Astrocyte (in vitro differentiated cells and primary cell): ENCODE measurements at regions not wholly inside any gene's neighbourhood (a gene's known extent, or its start where the extent isn't known, plus 50 kb on each side); places are given as distances from the start of the nearest gene placed in this dataset.

Experiments
- DNase-seq: peaks from one replicate; pipeline ENCODE4 v3.0.0-alpha.2; 2010; ENCODE audit warnings: low read depth
- FAIRE-seq: peaks from 2 replicates; lab custom pipeline; 2011; peaks lifted over from hg19 to GRCh38; lab: Jason Lieb, UNC
- H2AFZ ChIP-seq: 2 replicates; pipeline ENCODE4 v1.6.0; 2012; ENCODE audit warnings: low read depth, low read length, inconsistent platforms
- H3K27ac ChIP-seq: 2 replicates; pipeline ENCODE4 v1.5.1; 2011; ENCODE audit warnings: low read depth, low read length, inconsistent platforms
- H3K27me3 ChIP-seq: 2 replicates; pipeline ENCODE4 v1.6.0; 2011; ENCODE audit warnings: low read length, inconsistent platforms; ENCODE audit not compliant: insufficient read depth
- H3K36me3 ChIP-seq: 2 replicates; pipeline ENCODE4 v1.5.1; 2011; ENCODE audit warnings: low read length, inconsistent platforms; ENCODE audit not compliant: insufficient read depth
- H3K4me1 ChIP-seq: 2 replicates; pipeline ENCODE4 v1.5.1; 2011; ENCODE audit warnings: low read length, inconsistent platforms; ENCODE audit not compliant: insufficient read depth
- H3K4me2 ChIP-seq: 2 replicates; pipeline ENCODE4 v1.6.0; 2012; ENCODE audit warnings: low read length, inconsistent platforms
- H3K4me3 ChIP-seq: 2 replicates; pipeline ENCODE4 v1.5.1; 2011; ENCODE audit warnings: low read depth, mild to moderate bottlenecking, low read length, inconsistent platforms; ENCODE audit not compliant: insufficient read depth
- H3K79me2 ChIP-seq: 2 replicates; pipeline ENCODE4 v1.6.0; 2012; ENCODE audit warnings: mild to moderate bottlenecking, low read length, inconsistent platforms; ENCODE audit not compliant: insufficient read depth
- H3K9ac ChIP-seq: 2 replicates; pipeline ENCODE4 v1.6.0; 2012; ENCODE audit warnings: mild to moderate bottlenecking, low read length, inconsistent platforms
- H3K9me3 ChIP-seq: 2 replicates; pipeline ENCODE4 v1.5.1; 2012; ENCODE audit warnings: low read depth, mild to moderate bottlenecking, low read length, inconsistent platforms; ENCODE audit not compliant: insufficient read depth
- H4K20me1 ChIP-seq: 2 replicates; pipeline ENCODE4 v1.6.0; 2012; ENCODE audit warnings: low read length, inconsistent platforms; ENCODE audit not compliant: insufficient read depth
- H3K27ac Mint-ChIP-seq: one replicate; pipeline ENCODE4 v1.8.0; 2021; ENCODE audit warnings: mild to moderate bottlenecking, mixed read lengths; ENCODE audit not compliant: unreplicated experiment
- H3K27me3 Mint-ChIP-seq: one replicate; pipeline ENCODE4 v1.8.0; 2021; ENCODE audit warnings: low read depth, mixed read lengths; ENCODE audit not compliant: unreplicated experiment
- H3K36me3 Mint-ChIP-seq: one replicate; pipeline ENCODE4 v1.8.0; 2021; ENCODE audit warnings: low read depth, mixed read lengths; ENCODE audit not compliant: unreplicated experiment
- H3K4me1 Mint-ChIP-seq: one replicate; pipeline ENCODE4 v1.8.0; 2021; ENCODE audit warnings: low read depth, mixed read lengths; ENCODE audit not compliant: unreplicated experiment
- H3K4me3 Mint-ChIP-seq: one replicate; pipeline ENCODE4 v1.8.0; 2021; ENCODE audit warnings: mild to moderate bottlenecking, moderate library complexity, mixed read lengths; ENCODE audit not compliant: unreplicated experiment
- H3K9me3 Mint-ChIP-seq: one replicate; pipeline ENCODE4 v1.8.0; 2021; ENCODE audit warnings: mild to moderate bottlenecking, mixed read lengths; ENCODE audit not compliant: unreplicated experiment
- CTCF ChIP-seq: IDR thresholded peaks from 2 replicates; pipeline ENCODE4 v1.5.1; 2011; ENCODE audit warnings: low read depth, mild to moderate bottlenecking, inconsistent platforms, low read length, moderate library complexity; ENCODE audit not compliant: insufficient read depth
- EZH2 ChIP-seq: IDR thresholded peaks from 2 replicates; pipeline ENCODE4 v1.6.1; 2012; ENCODE audit warnings: mild to moderate bottlenecking, low read length, inconsistent platforms; ENCODE audit not compliant: insufficient read depth

DNA sequence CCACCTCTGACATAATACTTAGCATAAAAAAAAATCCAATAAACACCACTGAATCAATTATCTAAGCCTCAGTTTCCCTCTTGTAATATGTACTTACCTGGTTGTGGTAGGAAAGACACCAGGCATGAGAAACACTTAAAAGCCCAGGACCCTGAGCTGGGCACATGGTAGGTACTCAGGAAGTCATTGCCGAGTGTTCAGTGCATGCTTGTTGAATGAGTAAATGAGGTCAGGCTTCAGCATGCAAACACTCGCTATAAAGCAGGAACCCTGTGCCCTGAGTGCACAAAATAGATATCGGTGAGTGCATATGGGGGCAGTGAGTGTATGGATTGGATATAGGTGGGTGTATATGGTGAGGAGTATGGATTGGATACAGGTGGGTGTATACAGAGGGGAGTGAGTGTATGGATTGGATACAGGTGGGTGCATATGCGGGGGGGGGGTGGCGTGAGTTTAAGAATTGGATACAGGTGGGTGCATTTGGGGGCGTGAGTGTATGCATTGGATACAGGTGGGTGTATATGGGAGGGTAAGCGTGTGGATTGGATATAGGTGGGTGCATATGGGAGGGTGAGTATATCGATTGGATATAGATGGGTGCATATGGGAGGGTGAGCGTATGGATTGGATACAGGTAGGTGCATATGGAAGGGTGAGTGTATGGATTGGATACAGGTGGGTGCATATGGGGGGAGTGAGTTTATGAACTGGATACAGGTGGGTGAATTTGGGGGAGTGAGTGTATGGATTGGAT is 194.3 kb upstream of the MSX2 start:
- Histone ChIP-seq H3K36me3 (no peaks in the 10 kb centered on the region), H3K27me3 (no peaks in the 10 kb centered on the region), H4K20me1 (no peaks in the 10 kb centered on the region), H3K27ac (no peak overlapping the region), H3K79me2 (no peaks in the 10 kb centered on the region), H3K9ac (no peak overlapping the region), H2AFZ (no peak overlapping the region), H3K4me1 (peaks cover 37% of the 10 kb centered on the region), H3K9me3 (no peaks in the 10 kb centered on the region), H3K4me3 (no peak overlapping the region), H3K4me2 (no peak overlapping the region)
- Mint-ChIP-seq H3K36me3 (no peaks in the 10 kb centered on the region), H3K9me3 (no peaks in the 10 kb centered on the region), H3K27me3 (no peaks in the 10 kb centered on the region), H3K4me1 (peaks cover 26% of the 10 kb centered on the region), H3K4me3 (no peak overlapping the region), H3K27ac (no peak overlapping the region)
- FAIRE-seq (no peak), DNase-seq (no peak)
- TF ChIP-seq CTCF (no peak), EZH2 (no peak)

GRCh38 chr5:174531782-174532191 is 192.6 kb upstream of the MSX2 start:
- Histone ChIP-seq H3K79me2 (no peaks in the 10 kb centered on the region), H3K36me3 (no peaks in the 10 kb centered on the region), H3K27ac (peak overlapping the region; percentile 90), H3K4me2 (peak overlapping the region; percentile 78), H3K4me3 (no peak overlapping the region), H3K9ac (no peak overlapping the region), H3K9me3 (no peaks in the 10 kb centered on the region), H2AFZ (peak overlapping the region; percentile 39), H3K27me3 (no peaks in the 10 kb centered on the region), H4K20me1 (no peaks in the 10 kb centered on the region), H3K4me1 (peaks cover 42% of the 10 kb centered on the region)
- DNase-seq: peak; percentile 33
- Mint-ChIP-seq H3K27ac (peak overlapping the region; percentile 90), H3K4me1 (peaks cover 26% of the 10 kb centered on the region), H3K4me3 (no peak overlapping the region), H3K27me3 (no peaks in the 10 kb centered on the region), H3K36me3 (no peaks in the 10 kb centered on the region), H3K9me3 (no peaks in the 10 kb centered on the region)
- TF ChIP-seq EZH2 (no peak), CTCF (no peak)
- no peak for FAIRE-seq
